ENCODE measurements at regions not wholly inside any gene's neighbourhood (a gene's known extent, or its start where the extent isn't known, plus 50 kb on each side); places are given as distances from the start of the nearest gene placed in this dataset.

DNA sequence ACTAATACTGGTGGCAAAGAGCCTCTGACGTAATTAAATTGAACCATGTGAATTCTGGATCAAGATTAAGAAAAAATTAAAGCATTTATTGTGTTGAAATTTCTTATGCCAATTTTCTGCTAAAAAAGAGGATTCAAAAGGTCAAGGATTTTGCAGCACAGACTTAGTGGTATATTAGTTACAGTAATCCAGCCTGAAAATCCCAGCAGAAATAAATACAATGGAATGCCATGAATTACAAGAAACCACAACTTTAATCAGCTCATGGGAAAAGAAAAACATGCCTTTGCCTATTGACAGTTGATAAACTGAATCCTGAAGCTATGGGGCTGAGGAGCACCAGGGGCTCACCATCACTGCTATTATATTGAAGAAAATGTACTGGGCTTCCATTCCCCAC, 114.8 kb upstream of the SATB2 start:
- dilution Hi-C loops (cut with MboI; ENCODE audit: extremely low pct_ligation_motif_present, low sequenced_read_pairs), result no loop called here
- Histone ChIP-seq H3K9me1 (replicated peaks; ENCODE audit: control insufficient read depth, extremely low read depth, insufficient read depth, low read length) (no peaks in the 10 kb centered on the region), H3K9ac (replicated peaks; ENCODE audit: extremely low read depth, insufficient read depth, low read length) (no peak overlapping the region), H3K79me2 (ENCODE audit: control insufficient read depth, insufficient read depth, low read length) (no peaks in the 10 kb centered on the region), H3K27me3 (ENCODE audit: control insufficient read depth in 2 of 2, insufficient read depth in 2 of 2, low read length in 2 of 2) (no peaks in the 10 kb centered on the region), H3K9me3 (replicated peaks; ENCODE audit: control insufficient read depth, insufficient read depth, low read length) (no peaks in the 10 kb centered on the region), H3K36me3 (ENCODE audit: control insufficient read depth in 2 of 2, extremely low read depth in 1 of 2, insufficient read depth in 2 of 2, low read length in 2 of 2) (no peaks in the 10 kb centered on the region), H3K4me3 (replicated peaks in 1 of 3; ENCODE audit: insufficient read depth in 1 of 3, low read depth in 1 of 3, low read length in 3 of 3) (no peak overlapping the region), H3K27ac (ENCODE audit: insufficient read depth, low read depth, low read length) (no peak overlapping the region), H2AFZ (ENCODE audit: low read depth, low read length) (no peak overlapping the region), H3K4me1 (ENCODE audit: control insufficient read depth, extremely low read depth, insufficient read depth, low read length) (no peaks in the 10 kb centered on the region), H4K20me1 (replicated peaks; ENCODE audit: control insufficient read depth, extremely low read depth, insufficient read depth, low read length) (no peaks in the 10 kb centered on the region), H3K4me2 (ENCODE audit: insufficient read depth, low read length) (no peak overlapping the region)
- BruUV-seq (replicated peaks), result no TSS peak
- CTCF ChIA-PET, result no interaction called here
- POLR2A ChIA-PET, result no interaction called here
- intact Hi-C loops (cut with micrococcal nuclease), result no loop called here
- FAIRE-seq (no peak), DNase-seq (ENCODE audit: low read depth, low spot score) (no peak)
- no peak for TF ChIP-seq POLR2A (IDR thresholded peaks at IDR 0.05; ENCODE audit: low read depth, low read length)

DNA sequence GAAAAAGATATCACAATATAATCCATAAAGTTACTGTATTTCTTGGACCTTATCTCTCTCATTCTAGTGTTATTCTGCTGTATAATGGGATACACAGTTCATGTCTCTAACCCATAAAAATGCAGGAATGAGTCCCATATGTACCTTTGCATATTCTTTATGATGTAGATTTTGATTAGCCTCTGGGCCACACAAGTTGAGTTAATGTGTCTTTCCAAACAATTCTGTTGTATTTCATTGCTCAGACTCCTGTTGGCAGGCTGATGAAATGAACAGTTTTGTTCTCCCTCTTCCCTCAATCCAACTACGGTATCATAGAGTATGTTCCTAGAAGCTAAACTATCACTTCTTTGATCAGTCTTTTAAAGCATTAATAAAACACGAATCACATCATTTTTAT, 113.2 kb upstream of the SATB2 start:
- dilution Hi-C loops (cut with MboI; ENCODE audit: extremely low pct_ligation_motif_present, low sequenced_read_pairs) (no loop called here), intact Hi-C loops (cut with micrococcal nuclease) (no loop called here)
- no peaks in the 10 kb centered on the region for H3K9me1 ChIP-seq (replicated peaks; ENCODE audit: control insufficient read depth, extremely low read depth, insufficient read depth, low read length)
- FAIRE-seq, result no peak
- no peaks in the 10 kb centered on the region for H3K4me1 ChIP-seq (ENCODE audit: control insufficient read depth, extremely low read depth, insufficient read depth, low read length)
- no TSS peak for BruUV-seq (replicated peaks)
- no peak overlapping the region for H3K27ac ChIP-seq (ENCODE audit: insufficient read depth, low read depth, low read length)
- no peak overlapping the region for H2AFZ ChIP-seq (ENCODE audit: low read depth, low read length)
- no peak for DNase-seq (ENCODE audit: low read depth, low spot score)
- no peaks in the 10 kb centered on the region for H3K79me2 ChIP-seq (ENCODE audit: control insufficient read depth, insufficient read depth, low read length)
- no peaks in the 10 kb centered on the region for H3K27me3 ChIP-seq (ENCODE audit: control insufficient read depth in 2 of 2, insufficient read depth in 2 of 2, low read length in 2 of 2)
- CTCF ChIA-PET, result no interaction called here
- no peak overlapping the region for H3K4me3 ChIP-seq (replicated peaks in 1 of 3; ENCODE audit: insufficient read depth in 1 of 3, low read depth in 1 of 3, low read length in 3 of 3)
- no peak overlapping the region for H3K9ac ChIP-seq (replicated peaks; ENCODE audit: extremely low read depth, insufficient read depth, low read length)
- TF ChIP-seq POLR2A (IDR thresholded peaks at IDR 0.05; ENCODE audit: low read depth, low read length), result no peak
- TF ChIP-seq FOS (IDR thresholded peaks at IDR 0.05; ENCODE audit: borderline replicate concordance, insufficient read depth, low read length), result no peak
- no peak for TF ChIP-seq JUN (IDR thresholded peaks at IDR 0.05; ENCODE audit: borderline replicate concordance, insufficient read depth, insufficient read length, low read depth)
- TF ChIP-seq EZH2 (IDR thresholded peaks at IDR 0.05; ENCODE audit: borderline replicate concordance, low read depth, low read length, severe bottlenecking), result no peak
- no peak for TF ChIP-seq GATA2 (IDR thresholded peaks at IDR 0.05; ENCODE audit: insufficient read depth, insufficient read length, low read depth, low read length)
- TF ChIP-seq, protein P1, sequence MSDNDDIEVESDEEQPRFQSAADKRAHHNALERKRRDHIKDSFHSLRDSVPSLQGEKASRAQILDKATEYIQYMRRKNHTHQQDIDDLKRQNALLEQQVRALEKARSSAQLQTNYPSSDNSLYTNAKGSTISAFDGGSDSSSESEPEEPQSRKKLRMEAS (IDR thresholded peaks at IDR 0.05; ENCODE audit: insufficient read depth, insufficient read length), result no peak
- TF ChIP-seq POLR2AphosphoS5 (IDR thresholded peaks at IDR 0.05; ENCODE audit: insufficient read depth, low read depth, low read length), result no peak
- no peaks in the 10 kb centered on the region for H3K9me3 ChIP-seq (replicated peaks; ENCODE audit: control insufficient read depth, insufficient read depth, low read length)
- no peak overlapping the region for H3K4me2 ChIP-seq (ENCODE audit: insufficient read depth, low read length)
- no peaks in the 10 kb centered on the region for H4K20me1 ChIP-seq (replicated peaks; ENCODE audit: control insufficient read depth, extremely low read depth, insufficient read depth, low read length)
- POLR2A ChIA-PET, result no interaction called here
- no peaks in the 10 kb centered on the region for H3K36me3 ChIP-seq (ENCODE audit: control insufficient read depth in 2 of 2, extremely low read depth in 1 of 2, insufficient read depth in 2 of 2, low read length in 2 of 2)

All from endothelial cell of umbilical vein (primary cell).